Sigmoid colon (tissue), 6 donors: ENCODE measurements at regions not wholly inside any gene's neighbourhood (a gene's known extent, or its start where the extent isn't known, plus 50 kb on each side); places are given as distances from the start of the nearest gene placed in this dataset.

Experiments used
- DNase-seq: peaks from one replicate; pipeline ENCODE4 v3.0.0-alpha.2; 2019
- H3K27ac ChIP-seq, 4 donors: fragments of 200-600 bp; sonication (generic); one replicate each; pipeline ENCODE4 v1.5.1; 2016 to 2019; ENCODE audit warnings: mild to moderate bottlenecking in 1 of 4
- H3K27me3 ChIP-seq, 3 donors: fragments of 200-600 bp; sonication (generic); one replicate each; pipeline ENCODE4 v1.5.1; 2019; ENCODE audit warnings: mild to moderate bottlenecking in 1 of 3
- H3K36me3 ChIP-seq, 4 donors: fragments of 200-600 bp; sonication (generic); one replicate each; pipeline ENCODE4 v1.5.1; 2016 to 2019
- H3K4me1 ChIP-seq, 4 donors: fragments of 200-600 bp; sonication (generic); one replicate each; pipeline ENCODE4 v1.5.1; 2017 to 2019
- H3K4me3 ChIP-seq, 4 donors: fragments of 200-600 bp; sonication (generic); one replicate each; pipeline ENCODE4 v1.5.1; 2017 to 2019; ENCODE audit warnings: mild to moderate bottlenecking in 2 of 4, moderate library complexity in 1 of 4
- H3K9me3 ChIP-seq, 4 donors: fragments of 200-600 bp in 3 of 4; sonication (generic) in 3 of 4; one replicate each; pipeline versions ENCODE4 v1.5.1 to v1.6.1; 2013 to 2019
- EP300 ChIP-seq, 4 donors: sonication (generic); formaldehyde crosslinking; IDR thresholded peaks; one replicate each; pipeline ENCODE4 v1.6.1; 2017; ENCODE audit warnings: antibody characterized with exemption in 4 of 4
- POLR2A ChIP-seq, 2 donors: fragments of 450-650 bp; IDR thresholded peaks; one replicate each; pipeline ENCODE4 v1.6.1; 2016; ENCODE audit warnings: antibody characterized with exemption in 2 of 2, mild to moderate bottlenecking in 2 of 2, moderate library complexity in 2 of 2
- POLR2AphosphoS5 ChIP-seq, 4 donors: sonication (generic); formaldehyde crosslinking; IDR thresholded peaks; one replicate each; pipeline ENCODE4 v1.6.1; 2017; ENCODE audit warnings: antibody characterized with exemption in 4 of 4
- WGBS, 2 donors: extraction: QIAGEN DNeasy Blood & Tissue Kit; methylation state at CpG; one replicate each; pipeline ENCODE4 v1.1.7; 2013; 5-methylcytosine and 5-hydroxymethylcytosine counted together
- intact Hi-C: fragments of 100-400 bp; cut with DNase I; formaldehyde crosslinking; loops from one replicate; pipeline ENCODE4 v1.15.1; 2023
- TF ChIP-seq, protein P1 (sequence below), 4 experiments: fragments of 450-650 bp in 3 of 4; fragments of 200-600 bp in 1 of 4; IDR thresholded peaks; one replicate each; pipeline ENCODE4 v1.5.1; 2016 to 2019; ENCODE audit warnings: antibody characterized with exemption in 4 of 4, mild to moderate bottlenecking in 3 of 4, moderate library complexity in 2 of 4
- donor health status: healthy with polysubstance abuse.
- donor health status: healthy.

DNA sequence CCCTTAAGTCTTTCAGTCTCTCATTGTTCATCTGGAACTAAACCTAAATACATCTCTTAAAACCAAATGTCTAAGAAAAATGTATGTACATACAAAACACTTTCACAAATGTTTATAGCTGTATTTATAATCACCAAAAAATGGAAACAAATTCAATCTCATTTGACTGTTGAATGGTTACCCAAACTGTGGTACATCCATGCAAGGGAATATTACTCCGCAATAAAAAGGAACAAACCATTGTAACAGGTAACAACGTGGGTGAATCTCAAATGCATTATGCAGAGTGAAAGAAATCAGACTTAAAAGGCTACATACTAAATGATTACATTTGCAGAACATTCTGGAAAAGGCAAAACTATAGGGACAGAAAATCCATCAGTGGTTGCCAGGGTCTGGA, 425.2 kb downstream of the COG6 start:
- H3K27me3 ChIP-seq: no peaks in the 10 kb centered on the region
- no peaks in the 10 kb centered on the region for H3K4me1 ChIP-seq
- intact Hi-C loops: no loop called here
- H3K27ac ChIP-seq: no peak overlapping the region
- no peaks in the 10 kb centered on the region for H3K36me3 ChIP-seq
- no peak overlapping the region for H3K4me3 ChIP-seq
- TF ChIP-seq POLR2A (IDR thresholded peaks at IDR 0.05) (no peak), POLR2AphosphoS5 (IDR thresholded peaks at IDR 0.05) (no peak), EP300 (IDR thresholded peaks at IDR 0.05) (no peak)
- TF ChIP-seq, protein P1, sequence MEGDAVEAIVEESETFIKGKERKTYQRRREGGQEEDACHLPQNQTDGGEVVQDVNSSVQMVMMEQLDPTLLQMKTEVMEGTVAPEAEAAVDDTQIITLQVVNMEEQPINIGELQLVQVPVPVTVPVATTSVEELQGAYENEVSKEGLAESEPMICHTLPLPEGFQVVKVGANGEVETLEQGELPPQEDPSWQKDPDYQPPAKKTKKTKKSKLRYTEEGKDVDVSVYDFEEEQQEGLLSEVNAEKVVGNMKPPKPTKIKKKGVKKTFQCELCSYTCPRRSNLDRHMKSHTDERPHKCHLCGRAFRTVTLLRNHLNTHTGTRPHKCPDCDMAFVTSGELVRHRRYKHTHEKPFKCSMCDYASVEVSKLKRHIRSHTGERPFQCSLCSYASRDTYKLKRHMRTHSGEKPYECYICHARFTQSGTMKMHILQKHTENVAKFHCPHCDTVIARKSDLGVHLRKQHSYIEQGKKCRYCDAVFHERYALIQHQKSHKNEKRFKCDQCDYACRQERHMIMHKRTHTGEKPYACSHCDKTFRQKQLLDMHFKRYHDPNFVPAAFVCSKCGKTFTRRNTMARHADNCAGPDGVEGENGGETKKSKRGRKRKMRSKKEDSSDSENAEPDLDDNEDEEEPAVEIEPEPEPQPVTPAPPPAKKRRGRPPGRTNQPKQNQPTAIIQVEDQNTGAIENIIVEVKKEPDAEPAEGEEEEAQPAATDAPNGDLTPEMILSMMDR (IDR thresholded peaks at IDR 0.05): no peak
- H3K9me3 ChIP-seq: no peaks in the 10 kb centered on the region
- DNase-seq: no peak
- 94 to 97% methylated on average over 2 of the region's 2 CpGs for WGBS, 2 donors

DNA sequence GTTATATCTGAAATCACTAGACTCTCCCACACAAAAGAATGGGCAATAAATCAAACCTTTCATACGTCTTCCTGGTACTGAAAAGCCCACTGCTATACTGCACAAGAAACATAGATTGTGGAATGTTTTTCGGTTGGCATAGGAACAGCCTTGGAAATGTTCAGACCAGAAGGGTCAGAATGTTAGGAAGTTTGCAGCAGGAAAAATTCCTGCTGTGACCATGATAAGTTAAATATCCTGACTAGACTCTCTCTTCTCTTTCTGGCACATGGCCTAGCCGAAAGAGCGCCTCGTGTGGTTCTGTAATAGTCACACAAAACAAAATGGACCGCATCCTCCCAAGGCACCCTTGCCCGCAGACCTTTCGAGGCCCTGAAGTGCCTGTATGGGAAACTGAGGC, 427.2 kb downstream of the COG6 start:
- DNase-seq: no peak
- H3K36me3 ChIP-seq: no peaks in the 10 kb centered on the region
- TF ChIP-seq EP300 (IDR thresholded peaks at IDR 0.05) (no peak), POLR2AphosphoS5 (IDR thresholded peaks at IDR 0.05) (no peak), POLR2A (IDR thresholded peaks at IDR 0.05) (no peak)
- TF ChIP-seq, protein P1 (IDR thresholded peaks at IDR 0.05): no peak
- H3K27me3 ChIP-seq: no peaks in the 10 kb centered on the region
- 83 to 85% methylated on average over 8 of the region's 8 CpGs for WGBS, 2 donors
- H3K4me1 ChIP-seq: no peaks in the 10 kb centered on the region
- no peaks in the 10 kb centered on the region for H3K9me3 ChIP-seq
- no peak overlapping the region for H3K27ac ChIP-seq
- no peak overlapping the region for H3K4me3 ChIP-seq
- intact Hi-C loops: no loop called here

DNA sequence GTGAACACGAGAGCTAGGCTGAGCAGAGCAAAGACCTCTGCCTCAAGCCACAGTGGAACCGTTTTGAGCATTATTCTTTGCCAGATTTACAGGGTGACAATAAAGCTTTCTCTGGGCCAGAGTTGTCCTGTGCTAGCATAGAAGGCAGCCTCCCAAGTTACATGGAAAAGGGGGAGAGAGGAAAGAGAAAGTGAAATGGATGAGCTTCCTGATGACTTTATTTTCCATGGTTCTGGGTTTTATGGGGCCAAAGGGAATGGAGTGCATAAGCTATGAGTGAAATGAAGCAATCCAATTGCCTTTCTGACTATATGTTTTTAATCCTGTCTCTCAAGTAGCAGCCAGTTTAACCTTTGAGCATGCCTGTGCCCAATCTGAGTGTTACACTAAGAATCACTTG, 428.4 kb downstream of the COG6 start:
- intact Hi-C loops: no loop called here
- H3K27ac ChIP-seq: no peak overlapping the region

DNA sequence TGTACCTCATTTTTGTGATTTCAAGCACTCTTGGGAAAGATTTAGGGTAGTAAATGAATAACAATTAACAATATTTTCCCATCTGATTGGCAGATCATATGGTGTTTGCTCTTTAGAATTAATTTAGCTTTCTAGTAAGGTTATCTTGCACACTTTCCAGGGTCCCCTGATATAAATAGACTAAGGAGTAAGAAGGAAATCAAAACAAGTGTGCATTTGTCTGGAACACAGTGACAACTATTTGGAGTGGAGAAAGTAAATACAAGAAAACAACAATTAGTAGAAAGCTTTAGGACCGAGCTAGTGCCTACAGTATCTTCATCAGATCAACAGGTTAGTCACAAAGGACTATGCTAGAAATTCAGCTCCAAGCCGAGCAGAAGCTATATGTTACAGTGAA, 429.5 kb downstream of the COG6 start:
- H3K36me3 ChIP-seq: no peaks in the 10 kb centered on the region
- H3K9me3 ChIP-seq: no peaks in the 10 kb centered on the region
- no peak for TF ChIP-seq POLR2AphosphoS5 (IDR thresholded peaks at IDR 0.05)
- TF ChIP-seq EP300 (IDR thresholded peaks at IDR 0.05): no peak
- TF ChIP-seq, protein P1 (IDR thresholded peaks at IDR 0.05): no peak
- TF ChIP-seq POLR2A (IDR thresholded peaks at IDR 0.05): no peak
- no peak overlapping the region for H3K4me3 ChIP-seq
- 89 to 90% methylated on average over 2 of the region's 2 CpGs for WGBS, 2 donors
- H3K27ac ChIP-seq: no peak overlapping the region
- no peak for DNase-seq
- intact Hi-C loops: no loop called here
- no peaks in the 10 kb centered on the region for H3K27me3 ChIP-seq
- no peaks in the 10 kb centered on the region for H3K4me1 ChIP-seq

More for the DNA sequence above, 428.4 kb downstream of the COG6 start:
- no peaks in the 10 kb centered on the region for H3K36me3 ChIP-seq
- WGBS, 2 donors: 62 to 76% methylated on average over 2 of the region's 2 CpGs
- no peak overlapping the region for H3K4me3 ChIP-seq
- no peak for DNase-seq
- no peaks in the 10 kb centered on the region for H3K4me1 ChIP-seq
- no peak for TF ChIP-seq POLR2AphosphoS5 (IDR thresholded peaks at IDR 0.05)
- TF ChIP-seq EP300 (IDR thresholded peaks at IDR 0.05): no peak
- TF ChIP-seq POLR2A (IDR thresholded peaks at IDR 0.05): no peak
- TF ChIP-seq, protein P1 (IDR thresholded peaks at IDR 0.05): no peak
- no peaks in the 10 kb centered on the region for H3K27me3 ChIP-seq
- H3K9me3 ChIP-seq: no peaks in the 10 kb centered on the region
